Vagina (tissue), 2 donors: ENCODE measurements at regions not wholly inside any gene's neighbourhood (a gene's known extent, or its start where the extent isn't known, plus 50 kb on each side); places are given as distances from the start of the nearest gene placed in this dataset.

Experiments used
- CTCF ChIP-seq, 3 experiments: fragments of 450-650 bp in 2 of 3; fragments of 200-600 bp in 1 of 3; sonication (generic) in 1 of 3; IDR thresholded peaks; one replicate each; pipeline ENCODE4 v1.5.1; 2017 to 2019; ENCODE audit warnings: antibody characterized with exemption in 3 of 3, mild to moderate bottlenecking in 2 of 3, moderate library complexity in 2 of 3
- POLR2A ChIP-seq, 2 donors: fragments of 450-650 bp; IDR thresholded peaks; one replicate each; pipeline ENCODE4 v1.6.1; 2017; ENCODE audit warnings: antibody characterized with exemption in 2 of 2, mild to moderate bottlenecking in 2 of 2, moderate library complexity in 2 of 2
- POLR2AphosphoS5 ChIP-seq, 2 donors: sonication (generic); formaldehyde crosslinking; IDR thresholded peaks; one replicate each; pipeline ENCODE4 v1.9.0; 2017; ENCODE audit warnings: antibody characterized with exemption in 2 of 2, mild to moderate bottlenecking in 2 of 2, low read depth in 1 of 2; ENCODE audit not compliant: insufficient read depth in 1 of 2

GRCh38 chr7:6886198-6886597 lies 60.1 kb upstream of the CCZ1B start:
- TF ChIP-seq CTCF (IDR thresholded peaks at IDR 0.05) = no peak
- TF ChIP-seq POLR2AphosphoS5 (IDR thresholded peaks at IDR 0.05; ENCODE audit: insufficient read depth in 1 of 2, low read depth in 1 of 2) = no peak
- no peak for TF ChIP-seq POLR2A (IDR thresholded peaks at IDR 0.05)
